Myocyte (in vitro differentiated cells): ENCODE measurements at regions not wholly inside any gene's neighbourhood (a gene's known extent, or its start where the extent isn't known, plus 50 kb on each side); places are given as distances from the start of the nearest gene placed in this dataset.

ENCODE experiments used
- DNase-seq: peaks from one replicate; pipeline ENCODE4 v3.0.0-alpha.2; 2012; ENCODE audit warnings: low read depth

GRCh38 chr2:5986801-5987787, 294.9 kb downstream of the SOX11 start:
- DNase-seq: no peak

- DNase-seq: no peak
These were observed 295.9 kb downstream of the SOX11 start for GRCh38 chr2:5988120-5988519.

GRCh38 chr2:5990086-5990485, 297.9 kb downstream of the SOX11 start:
- no peak for DNase-seq

GRCh38 chr2:5991305-5991968, 299.3 kb downstream of the SOX11 start:
- DNase-seq: no peak

- no peak for DNase-seq
These were observed 303.6 kb downstream of the SOX11 start for GRCh38 chr2:5995832-5996231.

GRCh38 chr2:6008186-6008585, 316.0 kb downstream of the SOX11 start:
- DNase-seq: no peak

GRCh38 chr2:6008726-6009125, 316.5 kb downstream of the SOX11 start:
- no peak for DNase-seq

- no peak for DNase-seq
These were observed 318.0 kb downstream of the SOX11 start for GRCh38 chr2:6010163-6010562.

- no peak for DNase-seq
These were observed 319.7 kb downstream of the SOX11 start for GRCh38 chr2:6011921-6012320.

GRCh38 chr2:6017736-6018286, 325.6 kb downstream of the SOX11 start:
- no peak for DNase-seq

GRCh38 chr2:6024229-6024628, 332.0 kb downstream of the SOX11 start:
- no peak for DNase-seq

- no peak for DNase-seq
These were observed 332.6 kb downstream of the SOX11 start for GRCh38 chr2:6024784-6025183.

- DNase-seq: no peak
These were observed 333.2 kb downstream of the SOX11 start for GRCh38 chr2:6025391-6025790.

- DNase-seq: no peak
These were observed 334.9 kb downstream of the SOX11 start for GRCh38 chr2:6027066-6027465.

GRCh38 chr2:6031200-6031867, 339.1 kb downstream of the SOX11 start:
- no peak for DNase-seq

- no peak for DNase-seq
These were observed 344.0 kb downstream of the SOX11 start for GRCh38 chr2:6036211-6036610.

GRCh38 chr2:6043238-6043637, 351.1 kb downstream of the SOX11 start:
- DNase-seq: no peak

GRCh38 chr2:6052649-6053048, 360.5 kb downstream of the SOX11 start:
- no peak for DNase-seq

- no peak for DNase-seq
These were observed 361.6 kb downstream of the SOX11 start for GRCh38 chr2:6053743-6054142.

- DNase-seq: no peak
These were observed 362.0 kb downstream of the SOX11 start for GRCh38 chr2:6054161-6054671.

- no peak for DNase-seq
These were observed 368.9 kb downstream of the SOX11 start for GRCh38 chr2:6060992-6061663.
